GM12865 (cell line): ENCODE measurements at regions not wholly inside any gene's neighbourhood (a gene's known extent, or its start where the extent isn't known, plus 50 kb on each side); places are given as distances from the start of the nearest gene placed in this dataset.

ENCODE experiments used
- DNase-seq: peaks from one replicate; pipeline ENCODE4 v3.0.0; 2010; ENCODE audit warnings: low read depth
- H3K4me3 ChIP-seq: 2 replicates; pipeline ENCODE4 v1.5.1; 2011; ENCODE audit warnings: mild to moderate bottlenecking, low read depth, low read length, control low read depth
- CTCF ChIP-seq: IDR thresholded peaks from 2 replicates; pipeline ENCODE4 v1.5.1; 2011; ENCODE audit warnings: low read length, control low read depth, low read depth, inconsistent platforms; ENCODE audit not compliant: insufficient read depth; ENCODE audit errors: missing control alignments

DNA sequence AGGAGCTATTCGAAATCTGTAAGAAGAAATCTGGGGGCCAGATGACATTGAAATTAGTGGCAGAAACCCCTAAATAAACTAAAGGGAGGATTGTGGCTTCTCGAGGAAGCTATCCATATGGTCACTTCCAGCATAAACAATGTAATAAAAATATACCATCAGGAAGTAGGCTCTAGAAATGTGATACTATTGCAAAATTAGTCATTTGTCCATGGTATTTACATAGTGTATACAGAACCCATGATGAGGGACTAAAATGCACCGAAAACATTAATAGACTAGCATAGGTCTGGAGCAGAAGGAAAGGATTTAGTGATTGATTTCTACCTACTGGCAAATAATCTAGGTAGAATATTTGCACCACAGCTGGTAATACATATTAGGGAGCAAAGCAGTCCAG is 1344.0 kb downstream of the FSTL5 start:
- TF ChIP-seq CTCF, result no peak
- DNase-seq, result no peak
- H3K4me3 ChIP-seq, result no peak overlapping the region

- TF ChIP-seq CTCF, result no peak
Measured at GRCh38 chr4:160824481-160824880, 1339.3 kb downstream of the FSTL5 start.

GRCh38 chr4:160825644-160826338 is 1338.0 kb downstream of the FSTL5 start:
- TF ChIP-seq CTCF, result no peak
- peak; percentile 0 for DNase-seq
- H3K4me3 ChIP-seq, result no peak overlapping the region

More at GRCh38 chr4:160824481-160824880, 1339.3 kb downstream of the FSTL5 start:
- H3K4me3 ChIP-seq, result no peak overlapping the region
- no peak for DNase-seq

- TF ChIP-seq CTCF, result no peak
- H3K4me3 ChIP-seq, result no peak overlapping the region
- peak; percentile 6 for DNase-seq
Measured at GRCh38 chr4:160826339-160826679, 1337.5 kb downstream of the FSTL5 start.

DNA sequence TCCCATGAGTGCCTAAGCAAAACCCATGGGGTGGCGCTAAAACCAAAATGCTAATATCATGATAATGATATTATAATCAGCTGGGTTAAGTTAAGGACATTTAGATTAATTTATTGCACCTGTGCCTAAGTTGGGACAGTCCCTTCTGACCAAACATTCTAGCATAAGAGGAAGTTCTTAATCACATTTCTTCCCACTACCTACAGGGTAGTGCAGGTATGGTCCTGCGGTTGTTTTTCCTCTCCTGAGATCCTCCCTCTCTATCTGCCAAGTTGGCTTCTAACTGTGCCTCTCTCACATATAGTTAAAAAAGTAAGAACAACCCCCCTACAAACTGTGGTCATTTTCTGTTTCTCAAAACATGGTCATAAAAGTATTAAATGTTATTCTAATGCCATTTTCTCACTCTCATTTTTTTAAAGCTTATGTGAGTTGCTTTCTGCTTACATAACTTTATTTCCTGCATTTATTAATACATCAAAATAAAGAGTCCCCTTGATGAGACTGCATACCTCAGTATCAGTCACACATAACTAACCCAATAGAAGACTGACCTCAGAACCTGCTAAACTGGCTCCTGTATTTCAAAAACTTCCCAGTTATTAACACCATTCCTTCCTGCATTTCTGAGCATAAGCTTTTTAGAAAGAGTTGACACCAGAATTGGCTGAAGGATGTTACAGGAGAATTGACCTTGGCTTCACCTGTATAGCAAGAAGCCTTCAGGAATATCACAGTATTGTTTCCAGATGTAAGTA is 1332.5 kb downstream of the FSTL5 start:
- no peak for DNase-seq
- no peak overlapping the region for H3K4me3 ChIP-seq
- no peak for TF ChIP-seq CTCF

GRCh38 chr4:160835789-160836188 is 1328.0 kb downstream of the FSTL5 start:
- TF ChIP-seq CTCF, result no peak
- no peak for DNase-seq
- no peak overlapping the region for H3K4me3 ChIP-seq
